Fibroblast of mammary gland (primary cell): ENCODE measurements at regions not wholly inside any gene's neighbourhood (a gene's known extent, or its start where the extent isn't known, plus 50 kb on each side); places are given as distances from the start of the nearest gene placed in this dataset.
"Not testable (repeated sequence)": the region's sequence is repeated elsewhere in the genome, so short reads cannot be mapped to it uniquely, and the experiment has no call there.

Source experiments
- DNase-seq: peaks from one replicate; pipeline ENCODE4 v3.0.0-alpha.2; 2010; ENCODE audit warnings: low read depth
- H3K4me3 ChIP-seq: 2 replicates; pipeline ENCODE4 v1.5.1; 2011; ENCODE audit warnings: low read depth, mild to moderate bottlenecking, low read length, moderate library complexity; ENCODE audit not compliant: control insufficient read depth
- TF ChIP-seq, protein P1 (sequence below): conservative IDR thresholded peaks from 2 replicates; pipeline ENCODE4 v1.5.1; 2011; ENCODE audit warnings: low read depth, low read length, inconsistent platforms; ENCODE audit not compliant: control insufficient read depth, insufficient read depth

DNA sequence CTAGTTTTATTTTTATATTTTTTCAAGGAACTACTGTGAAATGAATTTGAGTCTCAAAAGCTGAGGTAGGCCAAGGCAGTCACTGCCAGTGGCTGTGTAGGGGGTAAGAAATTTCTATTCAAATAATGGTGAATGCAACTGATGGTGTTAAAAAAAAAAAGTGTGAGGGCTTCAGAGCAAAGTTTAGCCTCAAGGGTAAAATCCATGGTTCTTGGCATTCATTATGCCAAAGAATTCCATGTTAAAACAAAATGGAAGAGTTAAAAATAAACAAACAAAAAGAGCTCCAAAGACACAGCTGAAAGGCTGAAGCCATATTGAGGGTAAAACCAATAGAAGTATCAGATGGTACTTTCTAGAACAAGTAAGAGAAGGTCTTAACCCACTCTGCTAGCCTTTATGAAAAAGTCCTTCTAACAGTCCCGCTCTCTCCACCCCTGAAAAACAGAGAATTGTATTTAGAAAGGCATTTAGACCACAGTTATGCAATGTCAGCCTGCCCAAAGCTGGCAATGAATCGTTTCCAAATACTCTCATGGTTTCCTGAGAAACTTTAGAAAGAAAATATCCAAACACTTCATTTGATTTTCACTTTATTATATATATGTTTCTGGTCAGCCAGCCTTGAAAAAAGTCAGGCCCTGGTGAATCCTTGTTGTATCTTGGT is 158.4 kb upstream of the GMNC start:
- no peak for DNase-seq
- TF ChIP-seq, protein P1, sequence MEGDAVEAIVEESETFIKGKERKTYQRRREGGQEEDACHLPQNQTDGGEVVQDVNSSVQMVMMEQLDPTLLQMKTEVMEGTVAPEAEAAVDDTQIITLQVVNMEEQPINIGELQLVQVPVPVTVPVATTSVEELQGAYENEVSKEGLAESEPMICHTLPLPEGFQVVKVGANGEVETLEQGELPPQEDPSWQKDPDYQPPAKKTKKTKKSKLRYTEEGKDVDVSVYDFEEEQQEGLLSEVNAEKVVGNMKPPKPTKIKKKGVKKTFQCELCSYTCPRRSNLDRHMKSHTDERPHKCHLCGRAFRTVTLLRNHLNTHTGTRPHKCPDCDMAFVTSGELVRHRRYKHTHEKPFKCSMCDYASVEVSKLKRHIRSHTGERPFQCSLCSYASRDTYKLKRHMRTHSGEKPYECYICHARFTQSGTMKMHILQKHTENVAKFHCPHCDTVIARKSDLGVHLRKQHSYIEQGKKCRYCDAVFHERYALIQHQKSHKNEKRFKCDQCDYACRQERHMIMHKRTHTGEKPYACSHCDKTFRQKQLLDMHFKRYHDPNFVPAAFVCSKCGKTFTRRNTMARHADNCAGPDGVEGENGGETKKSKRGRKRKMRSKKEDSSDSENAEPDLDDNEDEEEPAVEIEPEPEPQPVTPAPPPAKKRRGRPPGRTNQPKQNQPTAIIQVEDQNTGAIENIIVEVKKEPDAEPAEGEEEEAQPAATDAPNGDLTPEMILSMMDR, result no peak
- H3K4me3 ChIP-seq, result no peak overlapping the region

- no peak overlapping the region for H3K4me3 ChIP-seq
These were observed 157.4 kb upstream of the GMNC start for GRCh38 chr3:191019855-191020254.

DNA sequence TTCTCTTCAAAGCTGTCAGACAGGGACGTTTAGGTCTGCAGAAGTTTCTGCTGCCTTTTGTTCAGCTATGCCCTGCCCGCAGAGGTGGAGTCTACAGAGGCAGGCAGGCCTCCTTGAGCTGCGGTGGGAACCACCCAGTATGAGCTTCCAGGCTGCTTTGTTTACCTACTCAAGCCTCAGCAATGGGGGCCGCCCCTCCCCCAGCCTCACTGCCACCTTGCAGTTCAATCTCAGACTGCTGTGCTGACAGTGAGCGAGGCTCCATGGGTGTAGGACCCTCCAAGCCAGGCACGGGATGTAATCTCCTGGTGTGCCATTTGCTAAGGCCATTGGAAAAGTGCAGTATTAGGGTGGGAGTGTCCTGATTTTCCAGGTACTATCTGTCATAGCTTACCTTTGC is 153.5 kb upstream of the GMNC start:
- not testable (repeated sequence) for DNase-seq, H3K4me3 ChIP-seq

More at GRCh38 chr3:191019855-191020254, 157.4 kb upstream of the GMNC start:
- TF ChIP-seq, protein P1, result no peak
- DNase-seq, result no peak

DNA sequence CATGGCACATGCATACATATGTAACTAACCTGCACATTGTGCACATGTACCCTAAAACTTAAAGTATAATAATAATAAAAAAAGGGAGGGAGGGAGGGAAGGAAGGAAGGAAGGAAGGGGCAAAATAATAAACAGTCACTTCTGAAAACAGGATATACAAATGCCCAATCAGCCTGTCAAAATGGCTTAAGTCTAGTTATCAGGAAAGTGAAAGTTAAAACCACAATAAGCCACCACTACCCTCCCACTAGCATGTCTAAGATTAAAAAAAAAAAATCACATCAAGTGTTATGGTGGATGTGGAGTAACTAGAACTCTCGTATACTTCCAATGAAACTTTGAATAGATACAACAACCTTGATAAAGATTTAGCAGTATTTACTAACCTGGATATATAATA is 145.6 kb upstream of the GMNC start:
- TF ChIP-seq, protein P1, result no peak
- H3K4me3 ChIP-seq, result no peak overlapping the region
- no peak for DNase-seq

GRCh38 chr3:191005790-191006189 is 143.3 kb upstream of the GMNC start:
- H3K4me3 ChIP-seq, result no peak overlapping the region
- no peak for DNase-seq
- TF ChIP-seq, protein P1, result no peak

- H3K4me3 ChIP-seq, result no peak overlapping the region
- no peak for DNase-seq
- TF ChIP-seq, protein P1, result no peak
These were observed 141.2 kb upstream of the GMNC start for GRCh38 chr3:191003742-191004141.

- DNase-seq, result no peak
- TF ChIP-seq, protein P1, result no peak
- H3K4me3 ChIP-seq, result no peak overlapping the region
These were observed 133.8 kb upstream of the GMNC start for GRCh38 chr3:190996181-190996775.
